ENCODE measurements at regions not wholly inside any gene's neighbourhood (a gene's known extent, or its start where the extent isn't known, plus 50 kb on each side); places are given as distances from the start of the nearest gene placed in this dataset.

GRCh38 chr6:55668591-55668990 is 89.6 kb upstream of the HMGCLL1 start:
- Histone ChIP-seq H3K4me3 (ENCODE audit: low read length) (no peak overlapping the region), H3K27ac (ENCODE audit: low read length) (no peak overlapping the region), H3K4me1 (ENCODE audit: control insufficient read depth, insufficient read depth, low read length) (no peaks in the 10 kb centered on the region), H3K9me3 (ENCODE audit: control insufficient read depth, low read depth, low read length) (no peaks in the 10 kb centered on the region), H3K27me3 (ENCODE audit: control insufficient read depth, insufficient read depth, low read length) (no peaks in the 10 kb centered on the region), H3K36me3 (ENCODE audit: control insufficient read depth, insufficient read depth, low read length) (no peaks in the 10 kb centered on the region)
- no peak for DNase-seq
- WGBS (ENCODE audit: insufficient coverage, low lambda C conversion rate), result 40% methylated on average over 1 of the region's 3 CpGs

- H3K27ac ChIP-seq (ENCODE audit: low read length), result no peak overlapping the region
- no CpG with 5 or more reads among the region's 2 CpGs for WGBS (ENCODE audit: insufficient coverage, low lambda C conversion rate)
- no peaks in the 10 kb centered on the region for H3K9me3 ChIP-seq (ENCODE audit: control insufficient read depth, low read depth, low read length)
- H3K4me1 ChIP-seq (ENCODE audit: control insufficient read depth, insufficient read depth, low read length), result no peaks in the 10 kb centered on the region
- no peak overlapping the region for H3K4me3 ChIP-seq (ENCODE audit: low read length)
- H3K36me3 ChIP-seq (ENCODE audit: control insufficient read depth, insufficient read depth, low read length), result no peaks in the 10 kb centered on the region
- no peak for DNase-seq
- no peaks in the 10 kb centered on the region for H3K27me3 ChIP-seq (ENCODE audit: control insufficient read depth, insufficient read depth, low read length)
These were observed 88.3 kb upstream of the HMGCLL1 start for GRCh38 chr6:55667341-55667740.

GRCh38 chr6:55666606-55667225 is 87.7 kb upstream of the HMGCLL1 start:
- H3K4me1 ChIP-seq (ENCODE audit: control insufficient read depth, insufficient read depth, low read length), result no peaks in the 10 kb centered on the region
- WGBS (ENCODE audit: insufficient coverage, low lambda C conversion rate), result no CpG with 5 or more reads among the region's 2 CpGs

GRCh38 chr6:55666037-55666436 is 87.0 kb upstream of the HMGCLL1 start:
- 86% methylated on average over 1 of the region's 3 CpGs for WGBS (ENCODE audit: insufficient coverage, low lambda C conversion rate)
- DNase-seq, result no peak
- no peak overlapping the region for H3K27ac ChIP-seq (ENCODE audit: low read length)

More at GRCh38 chr6:55666606-55667225, 87.7 kb upstream of the HMGCLL1 start:
- DNase-seq, result peak; percentile 50 to 80
- H3K27me3 ChIP-seq (ENCODE audit: control insufficient read depth, insufficient read depth, low read length), result no peaks in the 10 kb centered on the region
- no peak overlapping the region for H3K4me3 ChIP-seq (ENCODE audit: low read length)
- no peaks in the 10 kb centered on the region for H3K9me3 ChIP-seq (ENCODE audit: control insufficient read depth, low read depth, low read length)
- H3K36me3 ChIP-seq (ENCODE audit: control insufficient read depth, insufficient read depth, low read length), result no peaks in the 10 kb centered on the region
- no peak overlapping the region for H3K27ac ChIP-seq (ENCODE audit: low read length)

GRCh38 chr6:55664591-55665587 is 85.9 kb upstream of the HMGCLL1 start:
- Histone ChIP-seq H3K27me3 (ENCODE audit: control insufficient read depth, insufficient read depth, low read length) (no peaks in the 10 kb centered on the region), H3K9me3 (ENCODE audit: control insufficient read depth, low read depth, low read length) (no peaks in the 10 kb centered on the region), H3K27ac (ENCODE audit: low read length) (peak overlapping the region; percentile 22), H3K4me3 (ENCODE audit: low read length) (no peak overlapping the region), H3K4me1 (ENCODE audit: control insufficient read depth, insufficient read depth, low read length) (no peaks in the 10 kb centered on the region), H3K36me3 (ENCODE audit: control insufficient read depth, insufficient read depth, low read length) (no peaks in the 10 kb centered on the region)
- WGBS (ENCODE audit: insufficient coverage, low lambda C conversion rate), result no CpG with 5 or more reads among the region's 2 CpGs
- DNase-seq, result peak in 1 of 2 donors; percentile 26

More at GRCh38 chr6:55666037-55666436, 87.0 kb upstream of the HMGCLL1 start:
- H3K27me3 ChIP-seq (ENCODE audit: control insufficient read depth, insufficient read depth, low read length), result no peaks in the 10 kb centered on the region
- no peaks in the 10 kb centered on the region for H3K9me3 ChIP-seq (ENCODE audit: control insufficient read depth, low read depth, low read length)
- no peaks in the 10 kb centered on the region for H3K4me1 ChIP-seq (ENCODE audit: control insufficient read depth, insufficient read depth, low read length)
- no peak overlapping the region for H3K4me3 ChIP-seq (ENCODE audit: low read length)
- H3K36me3 ChIP-seq (ENCODE audit: control insufficient read depth, insufficient read depth, low read length), result no peaks in the 10 kb centered on the region

GRCh38 chr6:55663914-55664313 is 84.9 kb upstream of the HMGCLL1 start:
- H3K9me3 ChIP-seq (ENCODE audit: control insufficient read depth, low read depth, low read length), result no peaks in the 10 kb centered on the region
- DNase-seq, result no peak
- no peaks in the 10 kb centered on the region for H3K4me1 ChIP-seq (ENCODE audit: control insufficient read depth, insufficient read depth, low read length)
- no peaks in the 10 kb centered on the region for H3K36me3 ChIP-seq (ENCODE audit: control insufficient read depth, insufficient read depth, low read length)
- no peak overlapping the region for H3K4me3 ChIP-seq (ENCODE audit: low read length)
- WGBS (ENCODE audit: insufficient coverage, low lambda C conversion rate), result no CpG with 5 or more reads among the region's 2 CpGs
- no peak overlapping the region for H3K27ac ChIP-seq (ENCODE audit: low read length)
- H3K27me3 ChIP-seq (ENCODE audit: control insufficient read depth, insufficient read depth, low read length), result no peaks in the 10 kb centered on the region

GRCh38 chr6:55659304-55659703 is 80.3 kb upstream of the HMGCLL1 start:
- WGBS (ENCODE audit: insufficient coverage, low lambda C conversion rate), result 100% methylated on average over 3 of the region's 3 CpGs
- no peak overlapping the region for H3K4me3 ChIP-seq (ENCODE audit: low read length)
- no peaks in the 10 kb centered on the region for H3K27me3 ChIP-seq (ENCODE audit: control insufficient read depth, insufficient read depth, low read length)
- no peak overlapping the region for H3K27ac ChIP-seq (ENCODE audit: low read length)
- H3K9me3 ChIP-seq (ENCODE audit: control insufficient read depth, low read depth, low read length), result no peaks in the 10 kb centered on the region
- no peak for DNase-seq
- H3K36me3 ChIP-seq (ENCODE audit: control insufficient read depth, insufficient read depth, low read length), result no peaks in the 10 kb centered on the region
- H3K4me1 ChIP-seq (ENCODE audit: control insufficient read depth, insufficient read depth, low read length), result no peaks in the 10 kb centered on the region

- no peak for DNase-seq
- Histone ChIP-seq H3K27me3 (ENCODE audit: control insufficient read depth, insufficient read depth, low read length) (no peaks in the 10 kb centered on the region), H3K4me1 (ENCODE audit: control insufficient read depth, insufficient read depth, low read length) (no peaks in the 10 kb centered on the region), H3K9me3 (ENCODE audit: control insufficient read depth, low read depth, low read length) (no peaks in the 10 kb centered on the region), H3K4me3 (ENCODE audit: low read length) (no peak overlapping the region), H3K36me3 (ENCODE audit: control insufficient read depth, insufficient read depth, low read length) (no peaks in the 10 kb centered on the region), H3K27ac (ENCODE audit: low read length) (no peak overlapping the region)
- WGBS (ENCODE audit: insufficient coverage, low lambda C conversion rate), result 75% methylated on average over 1 of the region's 1 CpG
These were observed 75.5 kb upstream of the HMGCLL1 start for GRCh38 chr6:55654445-55654844.

- WGBS (ENCODE audit: insufficient coverage, low lambda C conversion rate), result 100% methylated on average over 1 of the region's 1 CpG
- H3K9me3 ChIP-seq (ENCODE audit: control insufficient read depth, low read depth, low read length), result no peaks in the 10 kb centered on the region
- H3K27ac ChIP-seq (ENCODE audit: low read length), result no peak overlapping the region
- H3K27me3 ChIP-seq (ENCODE audit: control insufficient read depth, insufficient read depth, low read length), result no peaks in the 10 kb centered on the region
- no peaks in the 10 kb centered on the region for H3K4me1 ChIP-seq (ENCODE audit: control insufficient read depth, insufficient read depth, low read length)
- H3K4me3 ChIP-seq (ENCODE audit: low read length), result no peak overlapping the region
- DNase-seq, result no peak
- H3K36me3 ChIP-seq (ENCODE audit: control insufficient read depth, insufficient read depth, low read length), result no peaks in the 10 kb centered on the region
These were observed 73.4 kb upstream of the HMGCLL1 start for GRCh38 chr6:55652429-55652828.

- no peaks in the 10 kb centered on the region for H3K27me3 ChIP-seq (ENCODE audit: control insufficient read depth, insufficient read depth, low read length)
- H3K36me3 ChIP-seq (ENCODE audit: control insufficient read depth, insufficient read depth, low read length), result no peaks in the 10 kb centered on the region
- no peak for DNase-seq
- whole genome bisulfite sequencing (ENCODE audit: insufficient coverage, low lambda C conversion rate), result no CpG with 5 or more reads among the region's 3 CpGs
- H3K4me1 ChIP-seq (ENCODE audit: control insufficient read depth, insufficient read depth, low read length), result no peaks in the 10 kb centered on the region
- H3K4me3 ChIP-seq (ENCODE audit: low read length), result no peak overlapping the region
- no peaks in the 10 kb centered on the region for H3K9me3 ChIP-seq (ENCODE audit: control insufficient read depth, low read depth, low read length)
- no peak overlapping the region for H3K27ac ChIP-seq (ENCODE audit: low read length)
These were observed 72.0 kb upstream of the HMGCLL1 start for GRCh38 chr6:55651015-55651414.
